Keratinocyte (primary cell): ENCODE measurements at regions not wholly inside any gene's neighbourhood (a gene's known extent, or its start where the extent isn't known, plus 50 kb on each side); places are given as distances from the start of the nearest gene placed in this dataset.

Source experiments
- DNase-seq: peaks from one replicate; pipeline ENCODE4 v3.0.0-alpha.2; 2011; ENCODE audit warnings: low read depth, missing footprints, low spot score
- FAIRE-seq: peaks from 2 replicates; lab custom pipeline; 2011; peaks lifted over from hg19 to GRCh38; lab: Jason Lieb, UNC
- H2AFZ ChIP-seq: 2 replicates; pipeline ENCODE4 v1.6.0; 2012; ENCODE audit warnings: low read length, control low read depth, inconsistent platforms; ENCODE audit not compliant: control insufficient read depth
- H3K27ac ChIP-seq: 2 replicates; pipeline ENCODE4 v1.5.1; 2011; ENCODE audit warnings: low read length; ENCODE audit not compliant: control insufficient read depth, insufficient read depth
- H3K27me3 ChIP-seq: 3 replicates; pipeline ENCODE4 v1.6.0; 2011; ENCODE audit warnings: low read length; ENCODE audit not compliant: control insufficient read depth, insufficient read depth; ENCODE audit errors: extremely low read depth
- H3K36me3 ChIP-seq, 2 experiments: 2 replicates in 1 of 2; 3 replicates in 1 of 2; pipeline ENCODE4 v1.5.1; 2011; ENCODE audit warnings: low read length in 2 of 2, mild to moderate bottlenecking in 1 of 2; ENCODE audit not compliant: control insufficient read depth in 2 of 2, insufficient read depth in 2 of 2; ENCODE audit errors: extremely low read depth in 1 of 2
- H3K4me1 ChIP-seq: 3 replicates; pipeline ENCODE4 v1.5.1; 2011; ENCODE audit warnings: low read length; ENCODE audit not compliant: control insufficient read depth, insufficient read depth; ENCODE audit errors: extremely low read depth
- H3K4me2 ChIP-seq: 3 replicates; pipeline ENCODE4 v1.6.0; 2011; ENCODE audit warnings: low read depth, low read length; ENCODE audit not compliant: control insufficient read depth, insufficient read depth; ENCODE audit errors: extremely low read depth
- H3K4me3 ChIP-seq, 3 experiments: fragments of 200-600 bp in 1 of 3; sonication (generic) in 1 of 3; 2 replicates in 2 of 3; 3 replicates in 1 of 3; pipeline ENCODE4 v1.5.1; 2011 to 2016; ENCODE audit warnings: low read length in 3 of 3, mild to moderate bottlenecking in 3 of 3, control low read depth in 2 of 3, inconsistent platforms in 1 of 3, low read depth in 1 of 3, mixed read lengths in 1 of 3, mixed run types in 1 of 3, moderate library complexity in 1 of 3; ENCODE audit not compliant: control insufficient read depth in 2 of 3, insufficient read depth in 2 of 3; ENCODE audit errors: extremely low read depth in 1 of 3
- H3K79me2 ChIP-seq: 2 replicates; pipeline ENCODE4 v1.6.0; 2012; ENCODE audit warnings: low read length; ENCODE audit not compliant: control insufficient read depth, insufficient read depth
- H3K9ac ChIP-seq: 3 replicates; pipeline ENCODE4 v1.6.0; 2011; ENCODE audit warnings: low read length; ENCODE audit not compliant: control insufficient read depth, insufficient read depth; ENCODE audit errors: extremely low read depth
- H3K9me1 ChIP-seq: 3 replicates; pipeline ENCODE4 v1.6.0; 2011; ENCODE audit warnings: low read length; ENCODE audit not compliant: control insufficient read depth, insufficient read depth; ENCODE audit errors: extremely low read depth
- H3K9me3 ChIP-seq: 2 replicates; pipeline ENCODE4 v1.5.1; 2012; ENCODE audit warnings: low read depth, low read length; ENCODE audit not compliant: control insufficient read depth
- H4K20me1 ChIP-seq: 3 replicates; pipeline ENCODE4 v1.6.0; 2011; ENCODE audit warnings: low read length; ENCODE audit not compliant: control insufficient read depth, insufficient read depth; ENCODE audit errors: extremely low read depth
- EZH2 ChIP-seq: IDR thresholded peaks from one replicate; pipeline ENCODE4 v1.6.1; 2012; ENCODE audit warnings: inconsistent platforms, mild to moderate bottlenecking, low read length, moderate library complexity
- dilution Hi-C: fragments of 300-500 bp; cut with MboI; formaldehyde crosslinking; loops from one replicate; pipeline ENCODE4 v1.7.0; 2020; ENCODE audit warnings: low sequenced_read_pairs; ENCODE audit not compliant: extremely low pct_ligation_motif_present
- TF ChIP-seq, protein P1 (sequence below), 3 experiments: IDR thresholded peaks in 1 of 3; conservative IDR thresholded peaks in 1 of 3; optimal IDR thresholded peaks in 1 of 3; 2 replicates in 2 of 3; 3 replicates in 1 of 3; pipeline versions ENCODE3 to v1.5.1; 2011; ENCODE audit warnings: low read length in 3 of 3, mild to moderate bottlenecking in 3 of 3, moderate library complexity in 2 of 3, control low read depth in 1 of 3, inconsistent platforms in 1 of 3; ENCODE audit not compliant: insufficient read depth in 2 of 3; ENCODE audit errors: extremely low read depth in 1 of 3

- TF ChIP-seq EZH2, result no peak
- TF ChIP-seq, protein P1, sequence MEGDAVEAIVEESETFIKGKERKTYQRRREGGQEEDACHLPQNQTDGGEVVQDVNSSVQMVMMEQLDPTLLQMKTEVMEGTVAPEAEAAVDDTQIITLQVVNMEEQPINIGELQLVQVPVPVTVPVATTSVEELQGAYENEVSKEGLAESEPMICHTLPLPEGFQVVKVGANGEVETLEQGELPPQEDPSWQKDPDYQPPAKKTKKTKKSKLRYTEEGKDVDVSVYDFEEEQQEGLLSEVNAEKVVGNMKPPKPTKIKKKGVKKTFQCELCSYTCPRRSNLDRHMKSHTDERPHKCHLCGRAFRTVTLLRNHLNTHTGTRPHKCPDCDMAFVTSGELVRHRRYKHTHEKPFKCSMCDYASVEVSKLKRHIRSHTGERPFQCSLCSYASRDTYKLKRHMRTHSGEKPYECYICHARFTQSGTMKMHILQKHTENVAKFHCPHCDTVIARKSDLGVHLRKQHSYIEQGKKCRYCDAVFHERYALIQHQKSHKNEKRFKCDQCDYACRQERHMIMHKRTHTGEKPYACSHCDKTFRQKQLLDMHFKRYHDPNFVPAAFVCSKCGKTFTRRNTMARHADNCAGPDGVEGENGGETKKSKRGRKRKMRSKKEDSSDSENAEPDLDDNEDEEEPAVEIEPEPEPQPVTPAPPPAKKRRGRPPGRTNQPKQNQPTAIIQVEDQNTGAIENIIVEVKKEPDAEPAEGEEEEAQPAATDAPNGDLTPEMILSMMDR (optimal IDR thresholded peaks at IDR 0.05 in 1 of 3, IDR thresholded peaks at IDR 0.05 in 1 of 3, conservative IDR thresholded peaks at IDR 0.05 in 1 of 3; ENCODE audit: extremely low read depth in 1 of 3, insufficient read depth in 2 of 3, low read length in 3 of 3), result no peak
- no peaks in the 10 kb centered on the region for H3K9me3 ChIP-seq
- no peaks in the 10 kb centered on the region for H3K4me1 ChIP-seq
- H2AFZ ChIP-seq, result no peak overlapping the region
- dilution Hi-C loops, result no loop called here
- H3K4me2 ChIP-seq, result no peak overlapping the region
- no peak for FAIRE-seq
- H4K20me1 ChIP-seq, result no peaks in the 10 kb centered on the region
- H3K9me1 ChIP-seq, result no peaks in the 10 kb centered on the region
- H3K79me2 ChIP-seq, result no peaks in the 10 kb centered on the region
- H3K36me3 ChIP-seq, result no peaks in the 10 kb centered on the region
- no peak for DNase-seq
- H3K9ac ChIP-seq, result no peak overlapping the region
- H3K4me3 ChIP-seq, result no peak overlapping the region
- H3K27ac ChIP-seq, result no peak overlapping the region
- no peaks in the 10 kb centered on the region for H3K27me3 ChIP-seq
Observed at GRCh38 chr3:89847955-89848354, 740.5 kb downstream of the EPHA3 start.

DNA sequence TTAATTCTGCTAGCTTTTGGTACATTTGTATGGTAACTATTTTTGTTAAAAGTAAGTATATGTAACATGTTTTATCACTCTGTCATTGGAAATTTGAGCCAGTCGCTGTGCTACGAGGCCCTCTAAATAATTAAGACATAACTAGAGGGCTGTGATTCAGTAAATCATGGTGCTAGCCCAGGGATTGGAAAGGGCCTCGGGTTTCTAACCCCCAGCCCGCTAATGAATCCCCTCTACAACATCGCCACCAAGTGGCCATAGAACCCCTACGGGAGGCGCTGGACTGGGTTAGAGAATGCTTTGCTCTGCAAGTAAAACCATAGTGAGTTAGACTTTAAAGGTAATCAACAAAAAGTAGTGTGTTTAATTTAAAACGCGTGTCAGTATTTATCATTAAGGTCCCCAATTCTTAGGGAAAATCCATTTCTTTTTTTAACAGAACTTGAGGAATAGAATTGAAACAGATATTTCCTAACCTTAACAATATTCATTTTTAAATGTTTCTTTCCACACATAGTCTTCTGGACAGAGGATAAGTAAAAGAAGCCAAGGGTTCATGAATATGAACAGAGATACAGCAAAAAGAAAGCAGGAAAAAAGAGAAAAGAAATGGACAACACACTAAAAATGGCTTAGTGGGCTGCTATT lies 744.7 kb downstream of the EPHA3 start:
- Histone ChIP-seq H3K9me1 (no peaks in the 10 kb centered on the region), H3K4me3 (no peak overlapping the region), H3K4me1 (no peaks in the 10 kb centered on the region), H3K9ac (no peak overlapping the region), H4K20me1 (no peaks in the 10 kb centered on the region), H3K27ac (no peak overlapping the region), H3K27me3 (no peaks in the 10 kb centered on the region), H3K4me2 (no peak overlapping the region), H3K79me2 (no peaks in the 10 kb centered on the region), H3K36me3 (no peaks in the 10 kb centered on the region), H3K9me3 (no peaks in the 10 kb centered on the region), H2AFZ (no peak overlapping the region)
- no peak for TF ChIP-seq EZH2
- TF ChIP-seq, protein P1 (optimal IDR thresholded peaks at IDR 0.05 in 1 of 3, IDR thresholded peaks at IDR 0.05 in 1 of 3, conservative IDR thresholded peaks at IDR 0.05 in 1 of 3; ENCODE audit: extremely low read depth in 1 of 3, insufficient read depth in 2 of 3, low read length in 3 of 3), result peak in 2 of 3 experiments; percentile 3 to 5
- FAIRE-seq (no peak), DNase-seq (no peak)
- dilution Hi-C loops, result no loop called here
